Activated B cell treated with CpG ODN at 0.5 μM for 24 hours (primary cell): ENCODE measurements at regions not wholly inside any gene's neighbourhood (a gene's known extent, or its start where the extent isn't known, plus 50 kb on each side); places are given as distances from the start of the nearest gene placed in this dataset.

Source experiments
- ATAC-seq: fragments of 200-7000 bp; cut with Tn5 transposase; one replicate; pipeline ENCODE4 v1.10.0; 2021; ENCODE audit warnings: low read depth, mild to moderate bottlenecking, moderate library complexity
- CTCF ChIA-PET: fragments of 350-600 bp; sonication (Branson Sonifier 250); formaldehyde crosslinking; loops from one replicate; lab custom pipeline; 2021; ENCODE audit warnings: antibody characterized with exemption; lab: Charles Lee
- POLR2A ChIA-PET: fragments of 350-600 bp; sonication (Branson Sonifier 250); formaldehyde crosslinking; loops from one replicate; lab custom pipeline; 2021; ENCODE audit warnings: antibody characterized with exemption; lab: Charles Lee
- DNase-seq: peaks from one replicate; pipeline ENCODE4 v3.0.0; 2022
- H3K27ac Mint-ChIP-seq: one replicate; pipeline ENCODE4 v1.8.0; 2020; ENCODE audit warnings: mixed read lengths
- H3K27me3 Mint-ChIP-seq: one replicate; pipeline ENCODE4 v1.8.0; 2021; ENCODE audit warnings: mixed read lengths
- H3K36me3 Mint-ChIP-seq: one replicate; pipeline ENCODE4 v1.8.0; 2021; ENCODE audit warnings: low read depth, mixed read lengths
- H3K4me1 Mint-ChIP-seq: one replicate; pipeline ENCODE4 v1.8.0; 2021; ENCODE audit warnings: mixed read lengths
- H3K4me3 Mint-ChIP-seq: one replicate; pipeline ENCODE4 v1.8.0; 2020; ENCODE audit warnings: mild to moderate bottlenecking, mixed read lengths
- H3K9me3 Mint-ChIP-seq: one replicate; pipeline ENCODE4 v1.8.0; 2020; ENCODE audit warnings: mixed read lengths
- intact Hi-C: fragments of 100-400 bp; cut with micrococcal nuclease; formaldehyde crosslinking; loops from one replicate; pipeline ENCODE4 v1.15.1; 2024
- TF ChIP-seq, protein P1 (sequence below): fragments of 200-600 bp; IDR thresholded peaks from one replicate; pipeline ENCODE4 v1.8.0; 2022; ENCODE audit warnings: antibody characterized with exemption, mild to moderate bottlenecking

DNA sequence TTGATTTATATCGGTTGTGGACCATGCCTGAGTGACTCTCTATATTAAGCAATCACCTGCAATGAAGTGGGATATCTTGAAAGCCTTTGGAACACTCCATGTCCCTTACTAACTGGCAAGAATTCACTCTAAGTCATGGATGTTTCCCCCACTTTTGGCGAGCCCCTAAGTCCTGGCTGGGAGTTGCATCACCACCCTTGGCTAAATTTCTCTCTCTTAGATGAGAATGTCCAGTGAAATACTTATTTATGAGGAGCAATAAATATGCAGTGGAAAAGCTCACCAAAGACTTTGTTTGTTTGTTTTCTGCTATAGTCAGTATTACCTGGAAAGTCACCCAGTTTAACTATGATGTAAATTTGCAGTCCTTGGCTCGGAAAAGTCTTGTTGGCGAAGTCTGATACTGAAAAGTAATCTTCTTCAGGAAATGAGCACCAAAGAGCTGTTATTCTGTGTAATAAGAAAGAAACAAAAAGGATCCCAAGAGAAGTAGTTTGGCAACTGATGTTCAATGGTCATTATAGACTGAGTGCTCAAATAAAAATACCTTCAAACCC lies 333.8 kb downstream of the DMRT2 start:
- Mint-ChIP-seq H3K27me3 (no peaks in the 10 kb centered on the region), H3K9me3 (no peaks in the 10 kb centered on the region), H3K27ac (no peak overlapping the region), H3K4me3 (no peak overlapping the region), H3K36me3 (no peaks in the 10 kb centered on the region), H3K4me1 (no peaks in the 10 kb centered on the region)
- ATAC-seq (no peak), DNase-seq (no peak)
- intact Hi-C loops: no loop called here
- CTCF ChIA-PET: no interaction called here
- POLR2A ChIA-PET: no interaction called here
- TF ChIP-seq, protein P1, sequence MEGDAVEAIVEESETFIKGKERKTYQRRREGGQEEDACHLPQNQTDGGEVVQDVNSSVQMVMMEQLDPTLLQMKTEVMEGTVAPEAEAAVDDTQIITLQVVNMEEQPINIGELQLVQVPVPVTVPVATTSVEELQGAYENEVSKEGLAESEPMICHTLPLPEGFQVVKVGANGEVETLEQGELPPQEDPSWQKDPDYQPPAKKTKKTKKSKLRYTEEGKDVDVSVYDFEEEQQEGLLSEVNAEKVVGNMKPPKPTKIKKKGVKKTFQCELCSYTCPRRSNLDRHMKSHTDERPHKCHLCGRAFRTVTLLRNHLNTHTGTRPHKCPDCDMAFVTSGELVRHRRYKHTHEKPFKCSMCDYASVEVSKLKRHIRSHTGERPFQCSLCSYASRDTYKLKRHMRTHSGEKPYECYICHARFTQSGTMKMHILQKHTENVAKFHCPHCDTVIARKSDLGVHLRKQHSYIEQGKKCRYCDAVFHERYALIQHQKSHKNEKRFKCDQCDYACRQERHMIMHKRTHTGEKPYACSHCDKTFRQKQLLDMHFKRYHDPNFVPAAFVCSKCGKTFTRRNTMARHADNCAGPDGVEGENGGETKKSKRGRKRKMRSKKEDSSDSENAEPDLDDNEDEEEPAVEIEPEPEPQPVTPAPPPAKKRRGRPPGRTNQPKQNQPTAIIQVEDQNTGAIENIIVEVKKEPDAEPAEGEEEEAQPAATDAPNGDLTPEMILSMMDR: no peak

DNA sequence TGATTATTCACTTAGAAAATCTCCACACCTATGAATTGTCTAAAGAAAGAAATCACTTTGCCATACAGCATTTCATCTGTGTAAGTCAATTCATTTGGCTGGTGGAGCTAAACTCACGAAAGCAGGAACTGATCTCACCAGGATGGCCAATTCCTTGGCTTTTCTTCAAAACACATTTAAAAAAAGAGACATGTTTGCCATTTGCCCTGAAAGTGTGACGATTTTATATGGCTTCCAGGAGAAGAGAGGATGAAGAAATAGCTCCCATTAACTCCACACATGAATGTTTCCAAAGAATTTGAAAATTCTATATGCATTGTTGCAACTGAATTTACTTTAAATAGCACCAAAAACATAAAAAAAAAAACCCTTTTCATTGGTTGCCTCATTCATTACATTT lies 334.7 kb downstream of the DMRT2 start:
- no peaks in the 10 kb centered on the region for H3K36me3 Mint-ChIP-seq
- H3K4me1 Mint-ChIP-seq: no peaks in the 10 kb centered on the region
- H3K27ac Mint-ChIP-seq: no peak overlapping the region
- TF ChIP-seq, protein P1: no peak
- intact Hi-C loops: no loop called here
- POLR2A ChIA-PET: no interaction called here
- DNase-seq: no peak
- no peaks in the 10 kb centered on the region for H3K9me3 Mint-ChIP-seq
- no peaks in the 10 kb centered on the region for H3K27me3 Mint-ChIP-seq
- H3K4me3 Mint-ChIP-seq: no peak overlapping the region
- CTCF ChIA-PET: no interaction called here
- no peak for ATAC-seq

DNA sequence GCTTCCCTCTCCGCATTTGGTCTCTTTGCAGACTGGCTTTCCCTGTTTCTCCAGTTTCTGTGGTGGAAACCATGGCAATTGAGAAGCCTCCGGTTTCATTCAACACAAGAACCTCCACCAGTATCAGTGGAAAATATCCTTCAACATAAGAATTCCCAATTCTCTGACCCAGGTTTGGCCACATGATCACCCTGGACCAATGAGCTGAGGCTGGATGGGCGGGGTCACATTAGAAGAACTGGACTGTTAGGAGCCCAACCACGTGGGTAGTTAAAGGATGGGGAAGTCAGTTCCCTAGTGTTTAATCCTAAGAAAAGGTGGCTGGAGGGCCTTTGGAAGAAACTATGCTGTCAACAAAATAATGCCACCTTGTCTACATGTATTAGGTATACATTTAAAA lies 336.3 kb downstream of the DMRT2 start:
- Mint-ChIP-seq H3K9me3 (no peaks in the 10 kb centered on the region), H3K27ac (no peak overlapping the region), H3K36me3 (no peaks in the 10 kb centered on the region), H3K4me1 (no peaks in the 10 kb centered on the region), H3K4me3 (no peak overlapping the region), H3K27me3 (no peaks in the 10 kb centered on the region)
- CTCF ChIA-PET: no interaction called here
- POLR2A ChIA-PET: no interaction called here
- no peak for DNase-seq
- intact Hi-C loops: no loop called here
- ATAC-seq: no peak
- TF ChIP-seq, protein P1: no peak

DNA sequence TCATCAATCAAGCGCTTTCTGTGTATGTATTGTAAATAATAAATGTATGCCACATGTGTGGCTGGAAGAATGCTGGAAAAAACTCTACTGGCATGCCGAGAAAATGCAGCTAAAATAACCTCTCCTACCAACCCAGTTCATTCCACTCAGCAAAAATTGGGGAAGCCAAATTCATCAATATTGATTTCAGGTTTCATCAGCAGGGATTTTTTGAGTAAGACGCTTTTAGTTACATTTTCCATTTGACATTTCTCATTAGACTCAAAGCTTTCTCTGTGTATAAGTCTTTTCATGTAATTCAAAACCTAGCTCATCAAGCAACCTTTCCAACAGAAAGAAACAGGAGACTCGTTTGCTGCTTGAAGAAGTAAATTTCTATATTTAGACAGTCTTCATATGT lies 338.1 kb downstream of the DMRT2 start:
- TF ChIP-seq, protein P1: no peak
- Mint-ChIP-seq H3K9me3 (no peaks in the 10 kb centered on the region), H3K4me1 (no peaks in the 10 kb centered on the region), H3K36me3 (no peaks in the 10 kb centered on the region), H3K4me3 (no peak overlapping the region), H3K27me3 (no peaks in the 10 kb centered on the region), H3K27ac (no peak overlapping the region)
- CTCF ChIA-PET: no interaction called here
- intact Hi-C loops: no loop called here
- POLR2A ChIA-PET: no interaction called here
- ATAC-seq (no peak), DNase-seq (no peak)

DNA sequence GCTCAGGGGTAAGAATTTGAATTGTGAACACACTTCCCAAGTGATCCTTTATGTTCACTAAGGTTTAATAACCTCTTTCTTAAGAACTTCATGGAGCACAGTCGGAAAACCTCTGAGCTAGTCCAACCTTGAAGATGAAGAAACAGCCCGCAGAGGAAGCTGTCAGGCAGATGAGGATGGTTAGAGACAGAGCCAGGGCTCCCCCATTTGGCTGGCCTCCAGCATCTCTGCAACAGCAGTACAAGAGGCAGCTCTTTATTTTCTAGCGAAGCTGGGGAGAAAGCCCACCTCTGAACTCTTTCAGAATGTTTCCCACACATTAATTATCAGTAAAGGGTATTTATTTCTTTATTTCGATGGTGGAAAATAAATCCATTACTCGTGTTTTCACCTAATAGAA lies 350.8 kb downstream of the DMRT2 start:
- ChIA-PET POLR2A (no interaction called here), CTCF (no interaction called here)
- Mint-ChIP-seq H3K4me3 (no peak overlapping the region), H3K36me3 (no peaks in the 10 kb centered on the region), H3K9me3 (peaks cover 10% of the 10 kb centered on the region), H3K27me3 (no peaks in the 10 kb centered on the region), H3K4me1 (no peaks in the 10 kb centered on the region), H3K27ac (no peak overlapping the region)
- DNase-seq: no peak
- intact Hi-C loops: no loop called here
- TF ChIP-seq, protein P1: no peak
- ATAC-seq: no peak
